Eye (tissue), 1 donor: ENCODE measurements at regions not wholly inside any gene's neighbourhood (a gene's known extent, or its start where the extent isn't known, plus 50 kb on each side); places are given as distances from the start of the nearest gene placed in this dataset.
"Not testable (repeated sequence)": the region's sequence is repeated elsewhere in the genome, so short reads cannot be mapped to it uniquely, and the experiment has no call there.

Experiments used
- DNase-seq: peaks from one replicate; pipeline ENCODE4 v3.0.0-alpha.2; 2015

GRCh38 chr1:47604869-47605268 lies 167.0 kb downstream of the FOXD2 start:
- not testable (repeated sequence) for DNase-seq

GRCh38 chr1:47608296-47608875 lies 170.5 kb downstream of the FOXD2 start:
- no peak for DNase-seq

GRCh38 chr1:47611992-47612391 lies 174.1 kb downstream of the FOXD2 start:
- DNase-seq = no peak

GRCh38 chr1:47612819-47613218 lies 175.0 kb downstream of the FOXD2 start:
- no peak for DNase-seq

- DNase-seq = no peak
These were observed 178.2 kb downstream of the FOXD2 start for GRCh38 chr1:47616036-47616435.

- no peak for DNase-seq
These were observed 179.1 kb downstream of the FOXD2 start for GRCh38 chr1:47616906-47617305.

GRCh38 chr1:47617381-47618221 lies 179.8 kb downstream of the FOXD2 start:
- no peak for DNase-seq

- peak; percentile 32 for DNase-seq
These were observed 180.4 kb downstream of the FOXD2 start for GRCh38 chr1:47618222-47618720.

GRCh38 chr1:47618830-47619229 lies 181.0 kb downstream of the FOXD2 start:
- DNase-seq = no peak

- DNase-seq = no peak
These were observed 183.6 kb downstream of the FOXD2 start for GRCh38 chr1:47621483-47621882.

GRCh38 chr1:47621977-47622376 lies 184.1 kb downstream of the FOXD2 start:
- DNase-seq = no peak

- DNase-seq = peak; percentile 18
These were observed 185.1 kb downstream of the FOXD2 start for GRCh38 chr1:47622776-47623556.

GRCh38 chr1:47623557-47623940 lies 185.7 kb downstream of the FOXD2 start:
- no peak for DNase-seq

- no peak for DNase-seq
These were observed 186.7 kb downstream of the FOXD2 start for GRCh38 chr1:47624531-47624930.

- DNase-seq = no peak
These were observed 189.2 kb downstream of the FOXD2 start for GRCh38 chr1:47627016-47627415.

- DNase-seq = peak; percentile 43
These were observed 189.9 kb downstream of the FOXD2 start for GRCh38 chr1:47627471-47628370.

GRCh38 chr1:47629201-47629600 lies 191.4 kb downstream of the FOXD2 start:
- no peak for DNase-seq

- DNase-seq = no peak
These were observed 192.5 kb downstream of the FOXD2 start for GRCh38 chr1:47630346-47630745.

- peak; percentile 46 for DNase-seq
These were observed 193.7 kb downstream of the FOXD2 start for GRCh38 chr1:47631411-47631995.

- DNase-seq = no peak
These were observed 197.3 kb downstream of the FOXD2 start for GRCh38 chr1:47635111-47635510.

GRCh38 chr1:47635597-47635996 lies 197.8 kb downstream of the FOXD2 start:
- no peak for DNase-seq

GRCh38 chr1:47637111-47637685 lies 199.4 kb downstream of the FOXD2 start:
- no peak for DNase-seq
